Karpas-422 (cell line): ENCODE measurements at regions not wholly inside any gene's neighbourhood (a gene's known extent, or its start where the extent isn't known, plus 50 kb on each side); places are given as distances from the start of the nearest gene placed in this dataset.

Source experiments
- DNase-seq: peaks from one replicate; pipeline ENCODE4 v3.0.0-alpha.2; 2015
- H2AFZ ChIP-seq: fragments of 200-600 bp; sonication (generic); 2 replicates; pipeline ENCODE4 v1.6.1; 2014; ENCODE audit warnings: antibody characterized with exemption, low read length, mixed read lengths
- H3K27ac ChIP-seq: fragments of 200-600 bp; sonication (generic); 2 replicates; pipeline ENCODE4 v1.5.1; 2014; ENCODE audit warnings: mild to moderate bottlenecking, low read length, moderate library complexity
- H3K27me3 ChIP-seq: fragments of 200-600 bp; sonication (generic); 2 replicates; pipeline ENCODE4 v1.6.1; 2014; ENCODE audit warnings: low read length, mixed read lengths
- H3K36me3 ChIP-seq: fragments of 200-600 bp; sonication (generic); 2 replicates; pipeline ENCODE4 v1.6.1; 2014; ENCODE audit warnings: low read length, mixed read lengths; ENCODE audit not compliant: insufficient read depth
- H3K4me1 ChIP-seq: fragments of 200-600 bp; sonication (generic); 2 replicates; pipeline ENCODE4 v1.6.1; 2014; ENCODE audit warnings: mild to moderate bottlenecking, low read length, mixed read lengths
- H3K4me2 ChIP-seq: fragments of 200-600 bp; sonication (generic); 2 replicates; pipeline ENCODE4 v1.6.1; 2014; ENCODE audit warnings: low read length, low read depth, mild to moderate bottlenecking; ENCODE audit not compliant: poor library complexity, severe bottlenecking
- H3K4me3 ChIP-seq: fragments of 200-600 bp; sonication (generic); 2 replicates; pipeline ENCODE4 v1.5.1; 2014; ENCODE audit warnings: mild to moderate bottlenecking, antibody characterized with exemption, low read length, mixed read lengths
- H3K79me2 ChIP-seq: fragments of 200-600 bp; sonication (generic); 2 replicates; pipeline ENCODE4 v1.6.1; 2014; ENCODE audit warnings: mild to moderate bottlenecking, low read length, mixed read lengths
- H3K9ac ChIP-seq: fragments of 200-600 bp; sonication (generic); 2 replicates; pipeline ENCODE4 v1.6.0; 2014; ENCODE audit warnings: low read length
- H3K9me2 ChIP-seq: fragments of 200-600 bp; sonication (generic), shearing (Covaris generic); replicated peaks from 2 replicates; pipeline ENCODE4 v1.6.0; 2014; ENCODE audit warnings: mild to moderate bottlenecking, low read length, moderate library complexity; ENCODE audit not compliant: insufficient read depth
- H3K9me3 ChIP-seq: fragments of 300-700, 200-600 bp; sonication (generic); 2 replicates; pipeline ENCODE4 v1.6.1; 2014; ENCODE audit warnings: low read length, mixed read lengths
- H4K20me1 ChIP-seq: fragments of 200-600 bp; sonication (generic); 2 replicates; pipeline ENCODE4 v1.6.1; 2014; ENCODE audit warnings: mild to moderate bottlenecking, antibody characterized with exemption, low read length, low read depth; ENCODE audit not compliant: insufficient read depth

- no peak overlapping the region for H3K4me3 ChIP-seq
Measured at GRCh38 chr5:106202035-106202434, 1468.7 kb downstream of the EFNA5 start.

GRCh38 chr5:106200971-106201370, 1469.8 kb downstream of the EFNA5 start:
- Histone ChIP-seq H4K20me1 (no peaks in the 10 kb centered on the region), H3K4me1 (no peaks in the 10 kb centered on the region), H3K36me3 (no peaks in the 10 kb centered on the region), H3K4me3 (no peak overlapping the region), H3K9ac (no peak overlapping the region), H3K9me2 (no peaks in the 10 kb centered on the region), H2AFZ (no peak overlapping the region), H3K4me2 (no peak overlapping the region), H3K27ac (no peak overlapping the region), H3K27me3 (no peaks in the 10 kb centered on the region), H3K9me3 (peaks cover 14% of the 10 kb centered on the region), H3K79me2 (no peaks in the 10 kb centered on the region)
- DNase-seq = no peak

More at GRCh38 chr5:106202035-106202434, 1468.7 kb downstream of the EFNA5 start:
- H3K4me1 ChIP-seq = no peaks in the 10 kb centered on the region
- H3K79me2 ChIP-seq = no peaks in the 10 kb centered on the region
- no peak overlapping the region for H3K9ac ChIP-seq
- H3K27me3 ChIP-seq = no peaks in the 10 kb centered on the region
- no peaks in the 10 kb centered on the region for H3K9me2 ChIP-seq
- no peaks in the 10 kb centered on the region for H3K36me3 ChIP-seq
- H2AFZ ChIP-seq = no peak overlapping the region
- no peak overlapping the region for H3K4me2 ChIP-seq
- H3K9me3 ChIP-seq = peaks cover 10% of the 10 kb centered on the region
- no peak for DNase-seq
- H3K27ac ChIP-seq = no peak overlapping the region
- H4K20me1 ChIP-seq = no peaks in the 10 kb centered on the region

GRCh38 chr5:106195679-106196474, 1474.9 kb downstream of the EFNA5 start:
- Histone ChIP-seq H3K9ac (no peak overlapping the region), H2AFZ (no peak overlapping the region), H3K4me3 (no peak overlapping the region), H3K9me2 (no peaks in the 10 kb centered on the region), H3K9me3 (peaks cover 30% of the 10 kb centered on the region), H3K79me2 (no peaks in the 10 kb centered on the region), H3K27ac (no peak overlapping the region), H3K4me2 (no peak overlapping the region), H3K36me3 (no peaks in the 10 kb centered on the region), H3K27me3 (no peaks in the 10 kb centered on the region), H3K4me1 (no peaks in the 10 kb centered on the region), H4K20me1 (no peaks in the 10 kb centered on the region)
- no peak for DNase-seq

GRCh38 chr5:106189121-106189809, 1481.5 kb downstream of the EFNA5 start:
- no peaks in the 10 kb centered on the region for H4K20me1 ChIP-seq

GRCh38 chr5:106185661-106186081, 1485.1 kb downstream of the EFNA5 start:
- Histone ChIP-seq H3K9me2 (no peaks in the 10 kb centered on the region; the same call in 1 of the 2 replicates), H3K4me3 (no peak overlapping the region), H3K27ac (no peak overlapping the region), H3K9me3 (peaks cover 19% of the 10 kb centered on the region), H3K36me3 (no peaks in the 10 kb centered on the region), H2AFZ (no peak overlapping the region), H3K4me1 (no peaks in the 10 kb centered on the region), H3K4me2 (no peak overlapping the region), H3K27me3 (no peaks in the 10 kb centered on the region), H4K20me1 (no peaks in the 10 kb centered on the region), H3K79me2 (no peaks in the 10 kb centered on the region), H3K9ac (no peak overlapping the region)
- DNase-seq = no peak

More at GRCh38 chr5:106189121-106189809, 1481.5 kb downstream of the EFNA5 start:
- DNase-seq = no peak
- H3K4me2 ChIP-seq = no peak overlapping the region
- H3K79me2 ChIP-seq = no peaks in the 10 kb centered on the region
- no peaks in the 10 kb centered on the region for H3K9me2 ChIP-seq
- peaks cover 23% of the 10 kb centered on the region for H3K9me3 ChIP-seq
- no peak overlapping the region for H3K27ac ChIP-seq
- H3K4me1 ChIP-seq = no peaks in the 10 kb centered on the region
- no peak overlapping the region for H2AFZ ChIP-seq
- no peak overlapping the region for H3K9ac ChIP-seq
- no peaks in the 10 kb centered on the region for H3K27me3 ChIP-seq
- H3K4me3 ChIP-seq = no peak overlapping the region
- H3K36me3 ChIP-seq = no peaks in the 10 kb centered on the region

- Histone ChIP-seq H3K27ac (no peak overlapping the region), H3K4me3 (no peak overlapping the region), H3K27me3 (no peaks in the 10 kb centered on the region), H4K20me1 (no peaks in the 10 kb centered on the region), H3K9ac (no peak overlapping the region), H3K9me3 (peaks cover 12% of the 10 kb centered on the region; the same call in 1 of the 2 replicates), H3K4me2 (no peak overlapping the region), H2AFZ (no peak overlapping the region), H3K36me3 (no peaks in the 10 kb centered on the region), H3K4me1 (no peaks in the 10 kb centered on the region), H3K79me2 (no peaks in the 10 kb centered on the region), H3K9me2 (no peaks in the 10 kb centered on the region)
- DNase-seq = no peak
Measured at GRCh38 chr5:106174903-106175302, 1495.8 kb downstream of the EFNA5 start.

- Histone ChIP-seq H4K20me1 (no peaks in the 10 kb centered on the region), H3K27me3 (no peaks in the 10 kb centered on the region), H3K4me2 (no peak overlapping the region), H3K9me2 (no peaks in the 10 kb centered on the region), H3K9me3 (peaks cover 22% of the 10 kb centered on the region), H3K79me2 (no peaks in the 10 kb centered on the region), H3K4me1 (no peaks in the 10 kb centered on the region), H3K4me3 (no peak overlapping the region), H3K9ac (no peak overlapping the region), H3K36me3 (no peaks in the 10 kb centered on the region), H2AFZ (no peak overlapping the region), H3K27ac (no peak overlapping the region)
- no peak for DNase-seq
Measured at GRCh38 chr5:106172681-106173532, 1497.8 kb downstream of the EFNA5 start.

- H3K79me2 ChIP-seq = no peaks in the 10 kb centered on the region
- no peak overlapping the region for H3K4me3 ChIP-seq
- H3K9me2 ChIP-seq = no peaks in the 10 kb centered on the region
- H3K9me3 ChIP-seq = peaks cover 20% of the 10 kb centered on the region
- H3K9ac ChIP-seq = no peak overlapping the region
- H4K20me1 ChIP-seq = no peaks in the 10 kb centered on the region
- no peak overlapping the region for H2AFZ ChIP-seq
- no peak overlapping the region for H3K4me2 ChIP-seq
- no peak overlapping the region for H3K27ac ChIP-seq
- DNase-seq = no peak
- H3K4me1 ChIP-seq = no peaks in the 10 kb centered on the region
- no peaks in the 10 kb centered on the region for H3K36me3 ChIP-seq
- no peaks in the 10 kb centered on the region for H3K27me3 ChIP-seq
Measured at GRCh38 chr5:106171708-106172107, 1499.0 kb downstream of the EFNA5 start.
